Small intestine (tissue), 7 donors: ENCODE measurements at regions not wholly inside any gene's neighbourhood (a gene's known extent, or its start where the extent isn't known, plus 50 kb on each side); places are given as distances from the start of the nearest gene placed in this dataset.

Source experiments
- DNase-seq, 2 donors: peaks; one replicate each; pipeline versions ENCODE4 v3.0.0 to v3.0.0-alpha.2; 2013
- FAIRE-seq: peaks from 2 replicates; lab custom pipeline; 2012; peaks lifted over from hg19 to GRCh38; lab: Jason Lieb, UNC
- H3K27ac ChIP-seq, 3 donors: one replicate each; pipeline ENCODE4 v1.5.1; 2013; ENCODE audit warnings: low read length in 2 of 3, mild to moderate bottlenecking in 2 of 3, control low read depth in 1 of 3, inconsistent platforms in 1 of 3, low read depth in 1 of 3, moderate library complexity in 1 of 3
- H3K27me3 ChIP-seq, 3 donors: one replicate each; pipeline ENCODE4 v1.6.1; 2013; ENCODE audit warnings: low read length in 3 of 3, inconsistent platforms in 1 of 3; ENCODE audit not compliant: control insufficient read depth in 3 of 3, insufficient read depth in 3 of 3
- H3K36me3 ChIP-seq, 3 donors: one replicate each; pipeline ENCODE4 v1.6.1; 2013; ENCODE audit warnings: low read length in 3 of 3, inconsistent platforms in 1 of 3, low read depth in 1 of 3, mild to moderate bottlenecking in 1 of 3, moderate library complexity in 1 of 3; ENCODE audit not compliant: control insufficient read depth in 3 of 3, insufficient read depth in 2 of 3
- H3K4me1 ChIP-seq, 3 donors: one replicate each; pipeline ENCODE4 v1.6.1; 2013; ENCODE audit warnings: low read length in 2 of 3, inconsistent platforms in 1 of 3, low read depth in 1 of 3, mild to moderate bottlenecking in 1 of 3, moderate library complexity in 1 of 3; ENCODE audit not compliant: control insufficient read depth in 3 of 3, insufficient read depth in 2 of 3
- H3K4me3 ChIP-seq, 3 donors: one replicate each; pipeline ENCODE4 v1.5.1; 2013; ENCODE audit warnings: low read length in 3 of 3, control low read depth in 1 of 3, inconsistent platforms in 1 of 3, low read depth in 1 of 3, mild to moderate bottlenecking in 1 of 3, moderate library complexity in 1 of 3
- H3K9me3 ChIP-seq, 2 donors: one replicate each; pipeline ENCODE4 v1.6.1; 2013; ENCODE audit warnings: low read depth in 1 of 2, low read length in 1 of 2; ENCODE audit not compliant: control insufficient read depth in 2 of 2, insufficient read depth in 1 of 2
- WGBS, 3 donors: extraction: QIAGEN DNeasy Blood & Tissue Kit; methylation state at CpG; one replicate each; pipeline ENCODE4 v1.1.7; 2013; 5-methylcytosine and 5-hydroxymethylcytosine counted together
- donor health status: healthy with polysubstance abuse.
- donor health status: control.
- donor health status: control.
- donor health status: Bipolar disorder and iron deficiency.
- donor health status: healthy.

DNA sequence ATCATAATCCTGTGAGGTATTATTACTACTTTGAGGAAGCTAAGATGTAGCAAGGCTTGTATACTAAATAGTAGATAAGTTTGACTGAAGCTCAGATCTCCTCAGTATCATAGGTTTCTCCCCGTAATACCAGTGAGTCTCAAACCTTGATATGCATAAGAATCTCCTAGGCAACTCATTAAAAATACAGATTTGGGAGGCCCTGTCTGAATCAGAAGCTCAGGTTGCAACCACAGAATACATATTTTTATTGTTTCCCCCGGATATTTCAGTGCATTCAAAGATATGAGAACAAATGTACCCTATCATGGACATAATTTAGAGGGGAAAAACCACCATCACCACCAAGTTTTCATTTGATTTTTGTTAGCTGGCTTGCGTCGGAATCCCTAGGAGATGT lies 242.1 kb upstream of the C2CD4B start:
- Histone ChIP-seq H3K36me3 (peaks cover 0 to 3% (median 0%) of the 10 kb centered on the region in 3 donors), H3K27me3 (no peaks in the 10 kb centered on the region), H3K9me3 (peaks cover 0 to 3% of the 10 kb centered on the region in 2 donors), H3K27ac (peak overlapping the region in 1 of 3 donors; percentile 30), H3K4me1 (peaks cover 0 to 9% (median 1%) of the 10 kb centered on the region in 3 donors), H3K4me3 (no peak overlapping the region)
- 65 to 84% (median 70%) methylated on average over 4 of the region's 4 CpGs for WGBS, 3 donors
- FAIRE-seq, result no peak
- DNase-seq, result no peak

DNA sequence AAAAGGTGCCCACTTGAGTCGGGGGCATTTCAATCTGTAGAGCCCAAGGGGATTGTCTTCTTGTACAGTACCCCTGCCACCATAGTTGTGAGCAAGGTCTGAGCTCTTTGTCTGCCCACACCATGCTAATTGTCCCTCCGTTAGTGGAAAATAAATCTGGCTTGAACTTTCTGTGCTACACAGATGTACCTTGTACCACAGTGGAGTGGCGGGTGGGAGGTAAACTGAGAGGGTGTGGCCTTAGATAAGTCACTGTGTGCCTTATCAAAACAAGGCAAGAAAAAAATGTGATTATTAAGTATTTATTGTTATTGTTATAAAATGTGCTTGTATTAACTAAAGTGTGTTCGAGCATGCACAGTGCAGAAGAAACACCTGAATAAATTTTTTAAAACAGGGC lies 242.9 kb upstream of the C2CD4B start:
- no peaks in the 10 kb centered on the region for H3K27me3 ChIP-seq
- no peak overlapping the region for H3K4me3 ChIP-seq
- H3K27ac ChIP-seq, result peak overlapping the region in 1 of 3 donors; percentile 30
- peaks cover 3 to 9% (median 6%) of the 10 kb centered on the region in 3 donors for H3K4me1 ChIP-seq
- WGBS, 3 donors, result 21 to 66% (median 44%) methylated on average over 4 of the region's 4 CpGs
- DNase-seq (peak; percentile 51 to 87), FAIRE-seq (no peak)
- H3K9me3 ChIP-seq, result peaks cover 0 to 3% of the 10 kb centered on the region in 2 donors
- peaks cover 0 to 3% (median 0%) of the 10 kb centered on the region in 3 donors for H3K36me3 ChIP-seq

DNA sequence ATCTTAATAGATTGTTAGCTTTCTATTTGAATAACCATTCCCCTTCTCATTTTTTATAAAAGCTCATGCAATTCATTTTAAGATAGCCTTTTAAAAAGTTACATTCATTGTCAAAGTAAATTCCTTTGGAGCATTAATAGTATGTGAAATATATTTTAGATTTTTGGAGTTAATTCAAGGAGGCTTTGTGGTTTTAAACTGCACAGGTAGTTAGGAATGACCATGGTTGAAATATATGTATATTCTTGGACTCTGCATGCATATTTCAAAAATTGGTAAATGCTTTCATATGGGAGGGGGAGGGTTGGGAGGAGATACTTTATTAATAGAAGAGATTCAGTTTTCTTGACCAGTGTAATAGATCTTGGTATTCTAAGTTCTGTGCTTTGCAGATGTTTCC lies 244.4 kb upstream of the C2CD4B start:
- DNase-seq (no peak), FAIRE-seq (no peak)
- H3K9me3 ChIP-seq, result peaks cover 0 to 3% of the 10 kb centered on the region in 2 donors
- peaks cover 3 to 15% (median 6%) of the 10 kb centered on the region in 3 donors for H3K4me1 ChIP-seq
- peaks cover 0 to 3% (median 0%) of the 10 kb centered on the region in 3 donors for H3K36me3 ChIP-seq
- no peak overlapping the region for H3K4me3 ChIP-seq
- H3K27ac ChIP-seq, result no peak overlapping the region
- no peaks in the 10 kb centered on the region for H3K27me3 ChIP-seq

DNA sequence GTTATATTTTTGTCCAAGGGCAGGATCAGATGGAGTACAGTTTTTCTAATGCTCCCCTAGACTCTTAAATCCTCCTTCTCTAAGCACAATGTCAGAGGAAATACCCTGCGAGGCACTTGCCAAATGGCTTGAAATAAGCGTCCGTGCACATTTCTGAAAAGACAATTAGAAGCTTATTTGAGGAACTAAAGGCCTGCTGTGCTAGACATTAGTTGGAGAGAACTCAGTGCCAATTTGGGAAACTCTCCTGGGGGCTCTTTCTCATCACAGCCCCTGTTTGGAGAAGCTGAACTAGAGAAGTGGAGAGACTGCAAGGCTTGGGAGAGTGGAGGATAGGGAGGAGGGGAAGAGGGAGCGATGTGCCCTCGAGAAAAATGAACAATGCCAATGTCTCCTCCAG lies 247.6 kb upstream of the C2CD4B start:
- WGBS, 3 donors, result 68 to 88% (median 74%) methylated on average over 5 of the region's 5 CpGs
- Histone ChIP-seq H3K4me1 (peaks cover 5 to 30% (median 9%) of the 10 kb centered on the region in 3 donors), H3K9me3 (no peaks in the 10 kb centered on the region), H3K27me3 (no peaks in the 10 kb centered on the region), H3K4me3 (no peak overlapping the region), H3K36me3 (peaks cover 0 to 3% (median 0%) of the 10 kb centered on the region in 3 donors), H3K27ac (no peak overlapping the region)
- DNase-seq, result no peak
- no peak for FAIRE-seq

DNA sequence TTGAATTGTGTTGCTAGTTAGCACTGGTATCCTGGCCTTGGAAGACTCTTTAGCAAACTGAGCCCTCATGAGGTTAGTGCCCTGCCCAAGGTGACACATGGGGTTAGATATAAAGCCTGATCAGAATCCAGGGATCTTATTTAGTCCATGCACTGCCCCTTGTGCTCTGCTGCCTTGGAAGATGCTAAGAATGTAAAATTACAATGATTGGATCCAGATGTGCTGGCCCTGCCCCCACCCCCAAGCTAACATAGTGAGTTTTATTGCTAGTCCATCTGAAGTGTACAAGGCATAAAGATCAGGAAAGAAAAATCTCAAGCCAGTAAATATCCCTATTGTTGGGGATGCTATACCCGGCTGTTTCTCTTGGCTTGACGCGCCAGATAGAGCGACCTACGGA lies 248.1 kb upstream of the C2CD4B start:
- FAIRE-seq, result no peak
- peak in 1 of 2 donors; percentile 71 for DNase-seq
- no peaks in the 10 kb centered on the region for H3K9me3 ChIP-seq
- H3K4me1 ChIP-seq, result peaks cover 5 to 30% (median 10%) of the 10 kb centered on the region in 3 donors
- peaks cover 0 to 3% (median 0%) of the 10 kb centered on the region in 3 donors for H3K36me3 ChIP-seq
- H3K27me3 ChIP-seq, result no peaks in the 10 kb centered on the region
- H3K4me3 ChIP-seq, result no peak overlapping the region
- WGBS, 3 donors, result 5 to 76% (median 63%) methylated on average over 5 of the region's 5 CpGs
- no peak overlapping the region for H3K27ac ChIP-seq

DNA sequence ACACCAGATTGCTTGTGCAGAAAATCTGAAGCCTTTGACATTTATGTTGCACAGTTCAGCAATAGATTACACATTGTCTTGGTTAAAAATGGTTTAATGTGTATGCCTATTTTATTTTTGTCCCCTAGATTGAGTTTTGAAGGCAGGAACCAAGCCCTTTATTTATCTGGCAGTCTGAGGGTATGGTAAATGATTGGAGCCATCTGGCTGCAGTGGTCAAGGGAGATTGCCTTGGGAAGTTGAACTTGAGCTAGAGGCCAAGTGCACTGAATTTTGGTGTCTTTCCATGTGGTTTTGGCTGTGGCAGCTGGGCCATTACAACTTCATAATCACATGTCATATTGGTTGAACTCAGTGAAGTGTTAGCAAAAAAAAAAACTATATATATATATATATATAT lies 248.7 kb upstream of the C2CD4B start:
- no peaks in the 10 kb centered on the region for H3K27me3 ChIP-seq
- no peaks in the 10 kb centered on the region for H3K9me3 ChIP-seq
- H3K36me3 ChIP-seq, result peaks cover 0 to 3% (median 0%) of the 10 kb centered on the region in 3 donors
- DNase-seq, result no peak
- peaks cover 5 to 30% (median 12%) of the 10 kb centered on the region in 3 donors for H3K4me1 ChIP-seq
- no peak for FAIRE-seq
- H3K4me3 ChIP-seq, result no peak overlapping the region
- H3K27ac ChIP-seq, result no peak overlapping the region

- no peak overlapping the region for H3K27ac ChIP-seq
- WGBS, 3 donors, result 88 to 94% (median 93%) methylated on average over 7 of the region's 7 CpGs
These were observed 250.4 kb upstream of the C2CD4B start for GRCh38 chr15:62415498-62415897.

GRCh38 chr15:62416526-62416925 lies 251.4 kb upstream of the C2CD4B start:
- DNase-seq (no peak), FAIRE-seq (no peak)
- Histone ChIP-seq H3K27ac (no peak overlapping the region), H3K27me3 (no peaks in the 10 kb centered on the region), H3K36me3 (no peaks in the 10 kb centered on the region), H3K4me1 (peaks cover 8 to 33% (median 12%) of the 10 kb centered on the region in 3 donors), H3K9me3 (no peaks in the 10 kb centered on the region), H3K4me3 (no peak overlapping the region)
- 54 to 85% (median 57%) methylated on average over 3 of the region's 3 CpGs for WGBS, 3 donors

More at GRCh38 chr15:62415498-62415897, 250.4 kb upstream of the C2CD4B start:
- Histone ChIP-seq H3K9me3 (no peaks in the 10 kb centered on the region), H3K36me3 (peaks cover 0 to 2% (median 0%) of the 10 kb centered on the region in 3 donors), H3K27me3 (no peaks in the 10 kb centered on the region), H3K4me1 (peaks cover 8 to 33% (median 12%) of the 10 kb centered on the region in 3 donors), H3K4me3 (no peak overlapping the region)
- DNase-seq (no peak), FAIRE-seq (no peak)

DNA sequence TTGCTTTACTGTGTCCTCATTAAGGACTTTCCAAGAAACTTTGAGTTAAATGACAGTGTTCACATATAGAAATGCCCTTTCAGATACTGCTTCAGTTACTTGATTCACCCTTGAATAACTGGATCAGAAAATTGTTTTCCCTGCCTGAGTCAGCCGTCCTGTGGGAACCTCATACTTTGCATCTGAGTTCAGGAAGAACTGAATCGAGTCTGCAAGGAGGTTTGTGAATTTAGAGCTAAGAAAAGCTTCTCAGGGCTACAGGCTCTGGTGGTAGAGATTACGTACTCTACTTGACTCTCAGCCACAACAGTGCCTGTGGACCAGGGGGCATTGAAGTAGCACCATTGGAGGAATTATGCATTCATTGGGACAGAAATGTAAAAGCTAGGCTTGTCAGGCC lies 252.4 kb upstream of the C2CD4B start:
- Histone ChIP-seq H3K4me3 (no peak overlapping the region), H3K27me3 (no peaks in the 10 kb centered on the region), H3K27ac (peak overlapping the region in 2 of 3 donors; percentile 45 to 77), H3K4me1 (peaks cover 8 to 33% (median 9%) of the 10 kb centered on the region in 3 donors), H3K9me3 (no peaks in the 10 kb centered on the region), H3K36me3 (no peaks in the 10 kb centered on the region)
- 76 to 83% (median 78%) methylated on average over 3 of the region's 3 CpGs for WGBS, 3 donors
- FAIRE-seq (no peak), DNase-seq (no peak)
